ENCODE measurements at regions not wholly inside any gene's neighbourhood (a gene's known extent, or its start where the extent isn't known, plus 50 kb on each side); places are given as distances from the start of the nearest gene placed in this dataset.
A peak's percentile ranks its signal among the peaks of the same experiment; 100 is the strongest.

GRCh38 chr7:142616842-142617241 is 132.4 kb upstream of the PRSS1 start:
- Histone ChIP-seq H3K4me2 (ENCODE audit: low read depth, low read length) (no peak overlapping the region), H3K9ac (ENCODE audit: insufficient read depth, low read depth, low read length) (no peak overlapping the region), H3K36me3 (replicated peaks in 1 of 2; ENCODE audit: control insufficient read depth in 1 of 2, insufficient read depth in 2 of 2, low read length in 2 of 2) (no peaks in the 10 kb centered on the region), H4K20me1 (ENCODE audit: insufficient read depth, low read length) (no peaks in the 10 kb centered on the region), H2AFZ (ENCODE audit: low read length) (no peak overlapping the region), H3K9me3 (ENCODE audit: low read length) (no peaks in the 10 kb centered on the region), H3K4me3 (replicated peaks in 1 of 3; ENCODE audit: insufficient read depth in 1 of 3, low read depth in 2 of 3, low read length in 3 of 3) (no peak overlapping the region), H3K27me3 (ENCODE audit: control insufficient read depth in 1 of 2, insufficient read depth in 2 of 2, low read length in 2 of 2) (peaks cover 2 to 4% of the 10 kb centered on the region in 2 experiments; a peak in 2 of 5 replicates), H3K79me2 (ENCODE audit: insufficient read depth, low read length) (no peaks in the 10 kb centered on the region), H3K27ac (ENCODE audit: extremely low read length, insufficient read depth, low read length) (no peak overlapping the region), H3K4me1 (ENCODE audit: insufficient read depth, low read length) (no peaks in the 10 kb centered on the region)
- intact Hi-C loops (cut with micrococcal nuclease; ENCODE audit: unreplicated experiment): no loop called here
- WGBS (ENCODE audit: low lambda C conversion rate): 42% methylated on average over 2 of the region's 2 CpGs
- ATAC-seq (no peak), FAIRE-seq (no peak), DNase-seq (ENCODE audit: low spot score) (no peak)
- ChIA-PET POLR2A (no interaction called here), CTCF (ENCODE audit: low intra/inter-chr PET ratio, low total read pairs) (no interaction called here)
- in situ Hi-C loops (cut with HindIII; ENCODE audit: extremely low pct_ligation_motif_present, low pct_unique_long_range_greater_than_20kb): no loop called here
- no TSS peak for BruUV-seq (replicated peaks)
- no peak for TF ChIP-seq KDM3A (CRISPR knock-in tag; IDR thresholded peaks at IDR 0.05; ENCODE audit: low read depth)
- TF ChIP-seq ZNF383 (CRISPR knock-in tag; IDR thresholded peaks at IDR 0.05; ENCODE audit: borderline replicate concordance): no peak
- TF ChIP-seq HNRNPK (IDR thresholded peaks at IDR 0.05; ENCODE audit: low read depth, low read length, poor library complexity, severe bottlenecking): peak; percentile 84
- no peak for TF ChIP-seq ZNF691 (CRISPR knock-in tag; IDR thresholded peaks at IDR 0.05; ENCODE audit: borderline replicate concordance, low read depth)

GRCh38 chr7:142616121-142616643 is 133.1 kb upstream of the PRSS1 start:
- no peaks in the 10 kb centered on the region for H3K79me2 ChIP-seq (ENCODE audit: insufficient read depth, low read length)
- no peak overlapping the region for H3K9ac ChIP-seq (ENCODE audit: insufficient read depth, low read depth, low read length)
- ChIA-PET CTCF (ENCODE audit: low intra/inter-chr PET ratio, low total read pairs) (no interaction called here), POLR2A (no interaction called here)
- no peaks in the 10 kb centered on the region for H4K20me1 ChIP-seq (ENCODE audit: insufficient read depth, low read length)
- intact Hi-C loops (cut with micrococcal nuclease; ENCODE audit: unreplicated experiment): no loop called here
- H2AFZ ChIP-seq (ENCODE audit: low read length): no peak overlapping the region
- in situ Hi-C loops (cut with HindIII; ENCODE audit: extremely low pct_ligation_motif_present, low pct_unique_long_range_greater_than_20kb): no loop called here
- no peaks in the 10 kb centered on the region for H3K36me3 ChIP-seq (replicated peaks in 1 of 2; ENCODE audit: control insufficient read depth in 1 of 2, insufficient read depth in 2 of 2, low read length in 2 of 2)
- H3K4me1 ChIP-seq (ENCODE audit: insufficient read depth, low read length): no peaks in the 10 kb centered on the region
- ATAC-seq (no peak), FAIRE-seq (no peak), DNase-seq (ENCODE audit: low spot score) (no peak)
- 29% methylated on average over 11 of the region's 11 CpGs for WGBS (ENCODE audit: low lambda C conversion rate)
- BruUV-seq (replicated peaks): no TSS peak
- H3K27ac ChIP-seq (ENCODE audit: extremely low read length, insufficient read depth, low read length): no peak overlapping the region
- H3K9me3 ChIP-seq (ENCODE audit: low read length): no peaks in the 10 kb centered on the region
- H3K4me3 ChIP-seq (replicated peaks in 1 of 3; ENCODE audit: insufficient read depth in 1 of 3, low read depth in 2 of 3, low read length in 3 of 3): no peak overlapping the region
- no peak overlapping the region for H3K4me2 ChIP-seq (ENCODE audit: low read depth, low read length)
- H3K27me3 ChIP-seq (ENCODE audit: control insufficient read depth in 1 of 2, insufficient read depth in 2 of 2, low read length in 2 of 2): peaks cover 2 to 4% of the 10 kb centered on the region in 2 experiments; a peak in 2 of 5 replicates
- no peak for TF ChIP-seq MBNL3 (CRISPR knock-in tag; conservative IDR thresholded peaks at IDR 0.05)
- TF ChIP-seq HOXA5 (CRISPR knock-in tag; IDR thresholded peaks at IDR 0.05): no peak
- TF ChIP-seq NFRKB (IDR thresholded peaks at IDR 0.05): no peak
- TF ChIP-seq ZNF251 (CRISPR knock-in tag; IDR thresholded peaks at IDR 0.05): no peak
- no peak for TF ChIP-seq SRSF9 (IDR thresholded peaks at IDR 0.05; ENCODE audit: borderline replicate concordance, insufficient read depth, low read depth, low read length, poor library complexity, severe bottlenecking)
- TF ChIP-seq MAF1 (CRISPR knock-in tag; IDR thresholded peaks at IDR 0.05; ENCODE audit: borderline replicate concordance): no peak
- TF ChIP-seq HHEX (CRISPR knock-in tag; IDR thresholded peaks at IDR 0.05): no peak
- TF ChIP-seq CCAR2 (optimal IDR thresholded peaks at IDR 0.05; ENCODE audit: low read depth, low read length): no peak
- no peak for TF ChIP-seq ZNF232 (CRISPR knock-in tag; IDR thresholded peaks at IDR 0.05; ENCODE audit: borderline replicate concordance)
- no peak for TF ChIP-seq MYPOP (CRISPR knock-in tag; IDR thresholded peaks at IDR 0.05)
- TF ChIP-seq ZNF724P (CRISPR knock-in tag; IDR thresholded peaks at IDR 0.05; ENCODE audit: borderline replicate concordance): no peak
- TF ChIP-seq ZNF510 (CRISPR knock-in tag; IDR thresholded peaks at IDR 0.05; ENCODE audit: low read depth): no peak
- no peak for TF ChIP-seq EHMT2 (IDR thresholded peaks at IDR 0.05; ENCODE audit: borderline replicate concordance, low read depth, low read length)
- no peak for TF ChIP-seq POLR2AphosphoS5 (IDR thresholded peaks at IDR 0.05; ENCODE audit: low read depth, low read length)
- no peak for TF ChIP-seq PCBP1 (IDR thresholded peaks at IDR 0.05; ENCODE audit: borderline replicate concordance, low read depth, low read length)
- TF ChIP-seq PHF8 (CRISPR knock-in tag; IDR thresholded peaks at IDR 0.05): no peak
